ENCODE measurements at regions not wholly inside any gene's neighbourhood (a gene's known extent, or its start where the extent isn't known, plus 50 kb on each side); places are given as distances from the start of the nearest gene placed in this dataset.

DNA sequence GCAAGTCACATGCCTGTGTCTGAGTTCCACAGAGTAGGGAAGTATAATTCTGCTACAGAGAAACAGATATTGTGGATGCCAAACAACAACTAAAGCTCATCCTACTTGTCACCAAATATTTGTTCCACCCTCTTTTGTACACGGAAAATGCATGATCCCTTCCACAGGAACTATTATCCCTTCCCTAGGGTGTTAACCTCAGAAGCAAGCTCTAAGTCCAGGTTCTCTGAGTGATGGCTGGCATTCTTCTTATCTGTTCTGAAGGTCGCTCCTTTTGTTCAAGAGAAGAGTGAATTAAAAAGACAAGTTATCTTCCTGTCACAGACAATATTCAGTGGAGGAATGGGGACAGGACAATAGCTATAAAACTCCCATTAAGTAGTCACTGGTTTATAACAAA is 460.1 kb upstream of the GCFC2 start:
- TF ChIP-seq CTCF (IDR thresholded peaks at IDR 0.05) = no peak
- TF ChIP-seq POLR2A (IDR thresholded peaks at IDR 0.05) = no peak
